ENCODE measurements at regions not wholly inside any gene's neighbourhood (a gene's known extent, or its start where the extent isn't known, plus 50 kb on each side); places are given as distances from the start of the nearest gene placed in this dataset.
A peak's percentile ranks its signal among the peaks of the same experiment; 100 is the strongest.

DNA sequence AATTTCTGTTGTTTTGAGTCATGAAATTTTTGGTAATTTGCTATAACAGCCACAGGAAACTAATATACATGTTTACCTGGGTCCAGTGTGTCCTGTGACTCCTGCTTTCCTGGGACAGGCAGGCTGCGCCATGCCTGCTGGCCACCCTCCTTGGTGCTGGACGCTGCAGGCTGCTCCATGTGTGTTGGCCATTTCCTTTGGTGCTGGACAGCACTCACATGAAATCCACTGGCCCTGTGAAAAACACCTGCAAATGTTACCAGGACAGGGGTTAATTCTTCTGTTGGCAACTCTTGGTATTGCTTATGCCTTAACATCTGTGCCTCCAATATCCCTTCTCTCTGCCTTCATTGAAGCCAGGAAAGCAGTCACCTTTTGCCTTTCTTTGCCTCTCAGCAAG lies 86.9 kb upstream of the ATP10A start:
- no peaks in the 10 kb centered on the region for H3K27me3 ChIP-seq (ENCODE audit: control insufficient read depth, insufficient read depth, low read length, poor library complexity, severe bottlenecking)
- no peak overlapping the region for H3K4me3 ChIP-seq (ENCODE audit: insufficient read depth, low read depth, low read length)
- no peak overlapping the region for H3K27ac ChIP-seq (ENCODE audit: insufficient read depth, low read depth, low read length, poor library complexity, severe bottlenecking)
- WGBS, 2 experiments: 97% methylated on average over 2 of the region's 2 CpGs
- H3K36me3 ChIP-seq (ENCODE audit: control insufficient read depth, insufficient read depth, low read length): no peaks in the 10 kb centered on the region
- H3K9me3 ChIP-seq (ENCODE audit: control insufficient read depth, low read length): no peaks in the 10 kb centered on the region
- H3K4me1 ChIP-seq (ENCODE audit: control insufficient read depth, insufficient read depth, low read length): peaks cover 9% of the 10 kb centered on the region

DNA sequence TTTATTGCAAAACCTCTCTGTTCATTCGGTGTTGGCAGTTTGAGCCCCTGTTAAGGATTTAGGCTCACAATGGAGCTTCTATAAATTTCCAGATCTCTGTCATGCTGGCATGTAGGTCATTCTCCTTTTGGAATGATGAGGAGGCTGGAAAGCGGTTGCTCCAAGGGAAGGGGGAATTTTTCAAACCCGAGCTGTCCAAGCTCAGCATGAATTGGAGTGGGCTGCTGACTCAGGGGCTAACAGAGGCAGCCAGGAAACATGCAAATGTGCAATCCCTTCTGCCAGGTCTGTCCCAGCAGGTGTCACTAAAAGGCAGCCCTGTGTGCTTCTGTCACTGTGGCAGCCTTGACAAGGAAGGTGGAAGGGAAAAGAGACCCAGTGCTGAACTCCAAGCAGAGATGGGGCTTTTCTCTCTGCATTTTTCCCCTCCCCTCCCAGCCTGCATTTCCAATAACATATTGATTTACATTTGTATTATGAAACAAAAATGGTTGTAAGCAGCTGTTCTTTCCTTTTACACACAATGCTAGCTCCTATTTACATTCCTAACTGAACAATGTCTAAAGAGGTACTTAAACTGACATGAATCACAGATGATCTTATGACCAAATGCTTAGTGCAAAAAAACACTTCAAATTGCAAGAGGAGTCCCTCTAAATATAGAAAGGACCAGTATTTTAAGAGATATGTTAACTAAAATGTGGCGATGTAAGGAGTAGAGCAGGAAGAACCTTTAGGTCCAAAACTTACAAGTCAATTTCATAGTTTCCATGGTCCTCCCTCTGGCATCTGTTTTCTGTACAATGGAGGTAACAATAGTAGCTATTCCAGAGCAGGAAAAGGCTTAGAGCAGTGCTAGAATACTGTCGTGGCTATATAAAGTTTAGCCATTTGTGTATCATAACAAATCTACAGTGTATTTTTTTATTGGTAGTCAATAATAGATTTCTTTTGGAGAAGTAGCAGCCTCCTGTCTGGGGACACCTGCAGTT lies 84.5 kb upstream of the ATP10A start:
- Histone ChIP-seq H3K4me3 (ENCODE audit: insufficient read depth, low read depth, low read length) (no peak overlapping the region), H3K27ac (ENCODE audit: insufficient read depth, low read depth, low read length, poor library complexity, severe bottlenecking) (no peak overlapping the region), H3K9me3 (ENCODE audit: control insufficient read depth, low read length) (no peaks in the 10 kb centered on the region), H3K27me3 (ENCODE audit: control insufficient read depth, insufficient read depth, low read length, poor library complexity, severe bottlenecking) (no peaks in the 10 kb centered on the region), H3K4me1 (ENCODE audit: control insufficient read depth, insufficient read depth, low read length) (peaks cover 9% of the 10 kb centered on the region), H3K36me3 (ENCODE audit: control insufficient read depth, insufficient read depth, low read length) (no peaks in the 10 kb centered on the region)
- WGBS, 2 experiments: 44 to 51% methylated on average over 4 to 5 of the region's 5 CpGs

DNA sequence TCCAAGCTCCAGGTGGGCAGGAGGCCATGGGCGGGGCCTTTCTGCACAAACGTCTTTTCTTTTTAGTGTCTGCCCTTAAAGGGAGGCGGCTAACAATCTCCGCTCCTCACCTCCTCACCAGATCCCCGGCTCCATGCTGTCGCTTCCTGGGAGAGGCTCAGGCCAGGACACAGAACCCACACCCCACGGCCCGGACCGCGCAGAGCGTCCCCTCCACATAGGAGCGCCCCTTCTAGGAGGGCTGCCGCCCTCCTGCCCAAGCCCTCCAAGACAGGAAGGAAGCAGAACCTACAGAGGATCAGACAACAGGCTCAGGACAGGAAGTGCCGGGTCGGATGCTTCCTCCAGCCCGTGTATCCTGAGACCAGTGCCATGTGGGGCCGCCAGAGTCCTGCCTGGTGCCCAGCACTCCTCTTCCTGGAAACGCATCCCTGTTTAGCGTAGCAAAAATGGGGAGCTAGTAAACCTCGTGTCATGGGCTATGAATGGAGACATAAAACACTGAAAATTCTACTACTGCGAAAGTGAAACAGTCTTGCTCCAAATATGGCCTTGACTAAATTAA lies 83.2 kb upstream of the ATP10A start:
- no peak overlapping the region for H3K4me3 ChIP-seq (ENCODE audit: insufficient read depth, low read depth, low read length)
- H3K27me3 ChIP-seq (ENCODE audit: control insufficient read depth, insufficient read depth, low read length, poor library complexity, severe bottlenecking): no peaks in the 10 kb centered on the region
- no peaks in the 10 kb centered on the region for H3K9me3 ChIP-seq (ENCODE audit: control insufficient read depth, low read length)
- 83 to 85% methylated on average over 20 to 21 of the region's 21 CpGs for WGBS, 2 experiments
- no peaks in the 10 kb centered on the region for H3K36me3 ChIP-seq (ENCODE audit: control insufficient read depth, insufficient read depth, low read length)
- no peak overlapping the region for H3K27ac ChIP-seq (ENCODE audit: insufficient read depth, low read depth, low read length, poor library complexity, severe bottlenecking)
- peaks cover 9% of the 10 kb centered on the region for H3K4me1 ChIP-seq (ENCODE audit: control insufficient read depth, insufficient read depth, low read length)

DNA sequence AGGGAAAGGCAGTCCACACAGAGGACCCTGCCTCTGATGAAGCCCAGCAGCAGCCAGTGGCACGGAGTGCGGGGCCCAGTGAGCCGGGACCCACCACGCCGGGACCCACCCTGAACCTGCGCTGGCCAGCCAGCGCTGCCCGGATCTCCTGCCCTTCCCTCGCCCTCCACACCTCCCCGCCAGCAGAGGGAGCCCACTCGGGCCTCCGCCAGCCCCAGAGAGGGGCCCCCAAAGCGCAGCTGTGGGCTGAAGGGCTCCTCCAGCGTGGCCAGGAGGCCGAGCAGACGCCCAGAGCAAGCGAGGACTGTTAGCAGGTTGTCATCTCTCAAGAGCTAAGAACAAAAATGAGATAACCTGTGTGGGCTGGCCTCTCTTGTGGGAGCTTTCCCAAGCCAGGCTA lies 81.3 kb upstream of the ATP10A start:
- H3K36me3 ChIP-seq (ENCODE audit: control insufficient read depth, insufficient read depth, low read length): no peaks in the 10 kb centered on the region
- WGBS, 2 experiments: 90 to 91% methylated on average over 17 of the region's 17 CpGs
- no peak overlapping the region for H3K27ac ChIP-seq (ENCODE audit: insufficient read depth, low read depth, low read length, poor library complexity, severe bottlenecking)
- H3K9me3 ChIP-seq (ENCODE audit: control insufficient read depth, low read length): no peaks in the 10 kb centered on the region
- H3K4me1 ChIP-seq (ENCODE audit: control insufficient read depth, insufficient read depth, low read length): peaks cover 9% of the 10 kb centered on the region
- H3K27me3 ChIP-seq (ENCODE audit: control insufficient read depth, insufficient read depth, low read length, poor library complexity, severe bottlenecking): no peaks in the 10 kb centered on the region
- no peak overlapping the region for H3K4me3 ChIP-seq (ENCODE audit: insufficient read depth, low read depth, low read length)

DNA sequence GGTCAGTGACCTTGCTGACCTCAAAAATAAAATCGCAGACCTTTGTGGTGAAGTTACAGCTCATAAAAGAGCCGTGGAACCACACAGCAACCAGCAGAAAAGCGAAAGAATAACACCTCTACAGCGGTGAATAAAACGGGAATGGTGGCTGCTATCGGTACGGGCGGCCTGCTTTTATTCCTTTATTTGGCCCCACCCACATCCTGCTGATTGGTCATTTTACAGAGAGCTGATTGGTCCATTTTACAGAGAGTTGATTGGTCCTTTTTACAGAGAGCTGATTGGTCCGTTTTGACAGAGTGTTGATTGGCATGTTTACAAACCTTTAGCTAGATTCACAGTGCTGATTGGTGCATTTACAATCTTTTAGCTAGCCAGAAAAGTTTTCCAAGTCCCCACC lies 80.7 kb upstream of the ATP10A start:
- H3K27me3 ChIP-seq (ENCODE audit: control insufficient read depth, insufficient read depth, low read length, poor library complexity, severe bottlenecking): no peaks in the 10 kb centered on the region
- peaks cover 9% of the 10 kb centered on the region for H3K4me1 ChIP-seq (ENCODE audit: control insufficient read depth, insufficient read depth, low read length)
- H3K27ac ChIP-seq (ENCODE audit: insufficient read depth, low read depth, low read length, poor library complexity, severe bottlenecking): no peak overlapping the region
- no peak overlapping the region for H3K4me3 ChIP-seq (ENCODE audit: insufficient read depth, low read depth, low read length)
- WGBS, 2 experiments: 91 to 93% methylated on average over 9 of the region's 9 CpGs
- no peaks in the 10 kb centered on the region for H3K9me3 ChIP-seq (ENCODE audit: control insufficient read depth, low read length)
- no peaks in the 10 kb centered on the region for H3K36me3 ChIP-seq (ENCODE audit: control insufficient read depth, insufficient read depth, low read length)

DNA sequence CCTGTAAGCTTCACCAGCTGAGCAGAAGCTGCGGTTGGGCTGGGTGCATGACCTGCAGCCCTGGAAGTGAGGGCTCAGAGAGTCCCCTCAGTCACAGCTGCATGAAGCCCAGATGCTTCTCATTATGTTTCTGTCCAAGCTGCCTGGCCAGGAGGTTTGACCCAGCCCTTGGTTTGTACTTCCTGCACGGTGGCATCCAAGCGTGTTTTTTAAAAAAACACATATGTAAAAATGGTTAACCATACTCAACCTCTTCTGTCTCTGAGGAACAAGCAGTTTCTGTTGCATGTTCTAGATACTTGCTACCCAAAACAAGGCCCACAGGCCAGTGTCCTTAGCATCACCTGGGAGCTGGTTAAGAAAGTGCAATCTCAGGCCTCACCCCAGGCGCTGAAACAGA lies 76.0 kb upstream of the ATP10A start:
- 81 to 83% methylated on average over 4 of the region's 4 CpGs for WGBS, 2 experiments
- no peaks in the 10 kb centered on the region for H3K4me1 ChIP-seq (ENCODE audit: control insufficient read depth, insufficient read depth, low read length)
- H3K4me3 ChIP-seq (ENCODE audit: insufficient read depth, low read depth, low read length): no peak overlapping the region
- H3K27me3 ChIP-seq (ENCODE audit: control insufficient read depth, insufficient read depth, low read length, poor library complexity, severe bottlenecking): no peaks in the 10 kb centered on the region
- no peak overlapping the region for H3K27ac ChIP-seq (ENCODE audit: insufficient read depth, low read depth, low read length, poor library complexity, severe bottlenecking)
- H3K9me3 ChIP-seq (ENCODE audit: control insufficient read depth, low read length): no peaks in the 10 kb centered on the region
- H3K36me3 ChIP-seq (ENCODE audit: control insufficient read depth, insufficient read depth, low read length): no peaks in the 10 kb centered on the region

DNA sequence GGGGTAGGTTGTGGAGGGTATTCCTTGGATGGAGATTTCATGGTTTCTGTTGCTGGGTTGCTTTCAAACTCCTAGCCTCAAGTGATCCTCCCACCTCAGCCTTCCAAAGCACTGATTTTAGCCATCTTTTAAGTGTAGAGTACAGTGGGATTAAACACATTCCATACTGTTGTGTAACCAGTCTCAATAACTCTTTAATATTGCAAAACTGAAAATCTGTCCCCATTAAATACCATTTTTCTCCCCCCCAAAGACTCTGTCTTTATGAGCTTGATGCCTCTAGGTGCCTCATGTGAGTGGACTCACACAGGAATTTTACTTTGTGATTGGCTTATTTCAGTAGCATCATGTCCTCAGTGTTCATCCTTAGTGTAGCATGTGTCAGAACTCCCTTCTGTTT lies 74.7 kb upstream of the ATP10A start:
- no peaks in the 10 kb centered on the region for H3K36me3 ChIP-seq (ENCODE audit: control insufficient read depth, insufficient read depth, low read length)
- no peaks in the 10 kb centered on the region for H3K27me3 ChIP-seq (ENCODE audit: control insufficient read depth, insufficient read depth, low read length, poor library complexity, severe bottlenecking)
- no peak overlapping the region for H3K4me3 ChIP-seq (ENCODE audit: insufficient read depth, low read depth, low read length)
- peaks cover 2% of the 10 kb centered on the region for H3K4me1 ChIP-seq (ENCODE audit: control insufficient read depth, insufficient read depth, low read length)
- H3K27ac ChIP-seq (ENCODE audit: insufficient read depth, low read depth, low read length, poor library complexity, severe bottlenecking): no peak overlapping the region
- H3K9me3 ChIP-seq (ENCODE audit: control insufficient read depth, low read length): no peaks in the 10 kb centered on the region

DNA sequence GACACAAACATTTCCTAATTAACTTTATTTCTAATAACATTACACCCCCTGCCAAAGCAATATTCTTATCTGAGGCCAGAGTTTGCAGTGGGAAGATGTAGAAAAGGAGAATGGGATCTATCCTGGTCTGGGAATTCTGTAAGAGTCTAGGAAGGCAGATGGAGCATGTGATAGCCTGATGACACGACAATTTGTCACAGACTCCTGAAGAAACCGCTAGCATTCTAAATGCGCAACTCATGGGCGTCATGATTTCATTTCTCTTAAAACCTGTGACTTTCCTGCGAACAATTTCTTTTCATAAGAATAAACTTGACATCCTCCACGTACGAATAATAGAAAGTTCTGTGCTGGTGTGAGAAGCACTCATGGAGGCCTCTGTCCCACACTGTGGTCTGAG lies 72.9 kb upstream of the ATP10A start:
- 88 to 89% methylated on average over 7 of the region's 7 CpGs for WGBS, 2 experiments
- Histone ChIP-seq H3K4me3 (ENCODE audit: insufficient read depth, low read depth, low read length) (no peak overlapping the region), H3K27ac (ENCODE audit: insufficient read depth, low read depth, low read length, poor library complexity, severe bottlenecking) (no peak overlapping the region), H3K9me3 (ENCODE audit: control insufficient read depth, low read length) (no peaks in the 10 kb centered on the region), H3K4me1 (ENCODE audit: control insufficient read depth, insufficient read depth, low read length) (peaks cover 3% of the 10 kb centered on the region), H3K27me3 (ENCODE audit: control insufficient read depth, insufficient read depth, low read length, poor library complexity, severe bottlenecking) (no peaks in the 10 kb centered on the region), H3K36me3 (ENCODE audit: control insufficient read depth, insufficient read depth, low read length) (no peaks in the 10 kb centered on the region)

DNA sequence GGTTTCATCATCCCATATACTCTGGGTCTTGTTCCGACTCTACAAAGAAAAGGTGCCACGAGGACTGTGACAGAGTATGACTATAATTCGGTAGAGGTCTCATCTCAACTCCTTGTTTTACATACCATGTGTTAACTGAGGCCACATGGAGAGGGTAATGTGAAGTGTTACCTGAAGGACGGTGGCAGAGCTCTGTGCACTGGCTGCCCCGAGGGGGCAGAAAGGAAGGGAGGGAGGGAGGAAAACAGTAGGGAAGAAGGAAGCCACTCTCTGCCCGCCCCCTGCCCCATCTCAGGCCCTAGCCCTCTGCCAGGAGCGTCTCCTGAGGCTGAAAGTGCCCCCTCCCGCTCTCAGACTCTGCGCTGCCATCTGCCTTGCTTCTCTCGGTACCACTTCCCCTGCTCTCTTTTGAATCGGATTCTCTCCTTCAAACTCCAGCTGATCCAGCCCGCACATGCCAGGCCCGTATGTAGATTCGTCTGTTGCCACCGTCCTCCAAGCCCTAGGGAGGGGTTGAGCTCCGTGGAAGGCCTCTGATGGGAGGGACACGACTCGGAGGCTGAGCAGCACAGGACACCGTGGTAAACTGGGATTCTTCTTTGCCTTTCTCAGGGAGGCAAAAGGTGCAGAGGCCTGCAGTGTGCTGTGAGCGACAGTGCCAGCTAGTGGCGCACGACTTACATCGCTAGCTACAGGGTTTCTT lies 70.5 kb upstream of the ATP10A start:
- no peaks in the 10 kb centered on the region for H3K9me3 ChIP-seq (ENCODE audit: control insufficient read depth, low read length)
- peak overlapping the region; percentile 8 for H3K4me3 ChIP-seq (ENCODE audit: insufficient read depth, low read depth, low read length)
- H3K4me1 ChIP-seq (ENCODE audit: control insufficient read depth, insufficient read depth, low read length): peaks cover 3% of the 10 kb centered on the region
- 16 to 19% methylated on average over 22 to 23 of the region's 23 CpGs for WGBS, 2 experiments
- no peaks in the 10 kb centered on the region for H3K36me3 ChIP-seq (ENCODE audit: control insufficient read depth, insufficient read depth, low read length)
- H3K27ac ChIP-seq (ENCODE audit: insufficient read depth, low read depth, low read length, poor library complexity, severe bottlenecking): no peak overlapping the region
- H3K27me3 ChIP-seq (ENCODE audit: control insufficient read depth, insufficient read depth, low read length, poor library complexity, severe bottlenecking): no peaks in the 10 kb centered on the region

DNA sequence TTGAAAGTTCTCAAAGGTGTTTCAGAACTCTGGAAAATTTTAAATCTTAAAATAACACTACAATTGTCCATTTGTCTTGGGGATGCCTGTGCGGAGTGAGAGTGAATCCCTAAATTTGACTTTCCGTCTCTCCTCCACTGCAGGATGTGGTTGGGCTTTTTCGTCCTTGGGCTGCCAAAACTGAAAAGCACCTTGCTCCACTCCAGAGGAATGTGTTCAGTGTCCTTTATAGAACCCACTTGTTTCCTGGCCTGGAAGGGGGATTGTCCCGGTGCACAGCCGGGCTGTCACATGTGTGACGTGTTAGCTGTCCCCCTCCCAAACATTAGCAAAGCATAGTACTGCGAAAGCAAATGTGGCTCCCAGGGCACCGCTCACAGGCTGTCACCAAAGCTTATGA lies 69.6 kb upstream of the ATP10A start:
- Histone ChIP-seq H3K4me1 (ENCODE audit: control insufficient read depth, insufficient read depth, low read length) (peaks cover 3% of the 10 kb centered on the region), H3K4me3 (ENCODE audit: insufficient read depth, low read depth, low read length) (no peak overlapping the region), H3K36me3 (ENCODE audit: control insufficient read depth, insufficient read depth, low read length) (no peaks in the 10 kb centered on the region), H3K27me3 (ENCODE audit: control insufficient read depth, insufficient read depth, low read length, poor library complexity, severe bottlenecking) (no peaks in the 10 kb centered on the region), H3K27ac (ENCODE audit: insufficient read depth, low read depth, low read length, poor library complexity, severe bottlenecking) (no peak overlapping the region), H3K9me3 (ENCODE audit: control insufficient read depth, low read length) (no peaks in the 10 kb centered on the region)
- 89 to 91% methylated on average over 8 of the region's 8 CpGs for WGBS, 2 experiments
